ENCODE measurements at regions not wholly inside any gene's neighbourhood (a gene's known extent, or its start where the extent isn't known, plus 50 kb on each side); places are given as distances from the start of the nearest gene placed in this dataset.

DNA sequence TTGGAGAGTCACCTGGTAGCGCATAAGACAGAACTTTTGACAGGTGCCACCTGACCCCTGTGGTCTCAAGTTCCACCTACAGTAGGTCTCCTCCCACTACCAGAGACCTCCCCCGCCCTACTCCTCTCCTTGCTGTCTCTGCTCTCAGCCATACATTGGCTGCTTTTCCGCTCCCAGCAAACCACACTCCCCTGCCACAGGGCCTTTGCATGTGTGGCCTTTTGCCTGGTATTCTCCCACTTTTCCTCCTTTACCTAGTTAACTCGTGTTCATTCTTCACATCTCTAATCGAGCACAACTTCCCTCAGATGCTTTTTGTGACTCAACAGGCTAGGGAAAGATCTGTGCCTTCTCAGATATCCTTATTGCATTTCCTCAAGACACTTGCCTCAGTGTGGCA, 218.3 kb upstream of the EEF2KMT start:
- TF ChIP-seq, protein P1, sequence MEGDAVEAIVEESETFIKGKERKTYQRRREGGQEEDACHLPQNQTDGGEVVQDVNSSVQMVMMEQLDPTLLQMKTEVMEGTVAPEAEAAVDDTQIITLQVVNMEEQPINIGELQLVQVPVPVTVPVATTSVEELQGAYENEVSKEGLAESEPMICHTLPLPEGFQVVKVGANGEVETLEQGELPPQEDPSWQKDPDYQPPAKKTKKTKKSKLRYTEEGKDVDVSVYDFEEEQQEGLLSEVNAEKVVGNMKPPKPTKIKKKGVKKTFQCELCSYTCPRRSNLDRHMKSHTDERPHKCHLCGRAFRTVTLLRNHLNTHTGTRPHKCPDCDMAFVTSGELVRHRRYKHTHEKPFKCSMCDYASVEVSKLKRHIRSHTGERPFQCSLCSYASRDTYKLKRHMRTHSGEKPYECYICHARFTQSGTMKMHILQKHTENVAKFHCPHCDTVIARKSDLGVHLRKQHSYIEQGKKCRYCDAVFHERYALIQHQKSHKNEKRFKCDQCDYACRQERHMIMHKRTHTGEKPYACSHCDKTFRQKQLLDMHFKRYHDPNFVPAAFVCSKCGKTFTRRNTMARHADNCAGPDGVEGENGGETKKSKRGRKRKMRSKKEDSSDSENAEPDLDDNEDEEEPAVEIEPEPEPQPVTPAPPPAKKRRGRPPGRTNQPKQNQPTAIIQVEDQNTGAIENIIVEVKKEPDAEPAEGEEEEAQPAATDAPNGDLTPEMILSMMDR (IDR thresholded peaks at IDR 0.05), result no peak
- TF ChIP-seq POLR2A (IDR thresholded peaks at IDR 0.05) (no peak), POLR2AphosphoS5 (IDR thresholded peaks at IDR 0.05) (no peak)
